ENCODE measurements at regions not wholly inside any gene's neighbourhood (a gene's known extent, or its start where the extent isn't known, plus 50 kb on each side); places are given as distances from the start of the nearest gene placed in this dataset.
"Not testable (repeated sequence)": the region's sequence is repeated elsewhere in the genome, so short reads cannot be mapped to it uniquely, and the experiment has no call there.

DNA sequence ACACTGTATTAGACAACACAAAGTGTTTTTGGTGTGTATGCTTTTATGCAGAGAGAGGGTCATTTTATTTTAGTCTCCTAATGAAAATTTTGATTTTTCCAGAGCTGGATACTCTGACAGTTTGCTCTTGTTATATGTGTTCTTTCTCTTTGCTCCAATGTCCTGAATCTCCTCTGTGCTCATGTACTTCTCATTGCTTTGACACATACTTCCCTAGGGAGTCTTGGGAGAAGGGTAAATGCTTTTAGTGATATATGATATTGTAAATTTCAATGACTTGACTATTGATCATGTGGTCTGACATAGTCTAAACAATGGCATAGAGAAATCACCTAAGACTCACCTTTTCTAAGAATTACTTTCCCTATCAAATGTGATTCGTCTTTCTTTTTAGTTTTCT is 972.6 kb upstream of the EDIL3 start:
- Histone ChIP-seq H3K4me1 (no peaks in the 10 kb centered on the region), H3K36me3 (no peaks in the 10 kb centered on the region), H3K4me3 (no peak overlapping the region), H3K27ac (no peak overlapping the region), H3K27me3 (no peaks in the 10 kb centered on the region), H3K9me3 (no peaks in the 10 kb centered on the region)
- DNase-seq, result no peak
- TF ChIP-seq POLR2AphosphoS5 (IDR thresholded peaks at IDR 0.05) (no peak), POLR2A (IDR thresholded peaks at IDR 0.05) (no peak), EP300 (IDR thresholded peaks at IDR 0.05) (no peak)
- TF ChIP-seq, protein P1, sequence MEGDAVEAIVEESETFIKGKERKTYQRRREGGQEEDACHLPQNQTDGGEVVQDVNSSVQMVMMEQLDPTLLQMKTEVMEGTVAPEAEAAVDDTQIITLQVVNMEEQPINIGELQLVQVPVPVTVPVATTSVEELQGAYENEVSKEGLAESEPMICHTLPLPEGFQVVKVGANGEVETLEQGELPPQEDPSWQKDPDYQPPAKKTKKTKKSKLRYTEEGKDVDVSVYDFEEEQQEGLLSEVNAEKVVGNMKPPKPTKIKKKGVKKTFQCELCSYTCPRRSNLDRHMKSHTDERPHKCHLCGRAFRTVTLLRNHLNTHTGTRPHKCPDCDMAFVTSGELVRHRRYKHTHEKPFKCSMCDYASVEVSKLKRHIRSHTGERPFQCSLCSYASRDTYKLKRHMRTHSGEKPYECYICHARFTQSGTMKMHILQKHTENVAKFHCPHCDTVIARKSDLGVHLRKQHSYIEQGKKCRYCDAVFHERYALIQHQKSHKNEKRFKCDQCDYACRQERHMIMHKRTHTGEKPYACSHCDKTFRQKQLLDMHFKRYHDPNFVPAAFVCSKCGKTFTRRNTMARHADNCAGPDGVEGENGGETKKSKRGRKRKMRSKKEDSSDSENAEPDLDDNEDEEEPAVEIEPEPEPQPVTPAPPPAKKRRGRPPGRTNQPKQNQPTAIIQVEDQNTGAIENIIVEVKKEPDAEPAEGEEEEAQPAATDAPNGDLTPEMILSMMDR (IDR thresholded peaks at IDR 0.05), result no peak
- intact Hi-C loops (cut with DNase I; ENCODE audit: low total_unique reads), result no loop called here
- 77 to 96% (median 85%) methylated on average over 1 of the region's 1 CpG for WGBS, 5 donors

DNA sequence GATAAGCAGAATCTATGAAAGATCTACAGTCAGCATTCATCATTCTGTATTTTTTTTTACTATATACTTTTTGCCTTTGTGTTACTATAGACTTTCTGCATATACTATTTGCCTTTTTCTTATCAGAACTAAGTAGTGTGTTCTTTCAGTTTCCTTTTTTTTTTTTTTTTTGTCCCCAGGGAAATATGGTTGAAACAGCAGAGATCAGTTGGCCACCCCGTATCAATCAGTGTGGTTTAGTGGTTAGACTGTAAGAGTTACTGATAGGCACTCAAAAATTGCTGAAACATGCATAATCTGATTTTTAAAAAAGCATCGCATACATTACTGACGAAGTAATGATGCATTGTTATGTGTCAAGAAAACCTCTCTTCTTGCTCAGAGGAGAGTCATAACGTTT is 990.8 kb upstream of the EDIL3 start:
- intact Hi-C loops (cut with DNase I; ENCODE audit: low total_unique reads), result no loop called here
- TF ChIP-seq POLR2A (IDR thresholded peaks at IDR 0.05) (no peak), POLR2AphosphoS5 (IDR thresholded peaks at IDR 0.05) (no peak), EP300 (IDR thresholded peaks at IDR 0.05) (no peak)
- TF ChIP-seq, protein P1 (IDR thresholded peaks at IDR 0.05), result no peak
- no peaks in the 10 kb centered on the region for H3K36me3 ChIP-seq
- no peak overlapping the region for H3K4me3 ChIP-seq
- no peaks in the 10 kb centered on the region for H3K9me3 ChIP-seq
- 18 to 53% (median 37%) methylated on average over 4 of the region's 4 CpGs for WGBS, 5 donors
- H3K4me1 ChIP-seq, result no peaks in the 10 kb centered on the region
- H3K27me3 ChIP-seq, result no peaks in the 10 kb centered on the region
- no peak overlapping the region for H3K27ac ChIP-seq
- no peak for DNase-seq

DNA sequence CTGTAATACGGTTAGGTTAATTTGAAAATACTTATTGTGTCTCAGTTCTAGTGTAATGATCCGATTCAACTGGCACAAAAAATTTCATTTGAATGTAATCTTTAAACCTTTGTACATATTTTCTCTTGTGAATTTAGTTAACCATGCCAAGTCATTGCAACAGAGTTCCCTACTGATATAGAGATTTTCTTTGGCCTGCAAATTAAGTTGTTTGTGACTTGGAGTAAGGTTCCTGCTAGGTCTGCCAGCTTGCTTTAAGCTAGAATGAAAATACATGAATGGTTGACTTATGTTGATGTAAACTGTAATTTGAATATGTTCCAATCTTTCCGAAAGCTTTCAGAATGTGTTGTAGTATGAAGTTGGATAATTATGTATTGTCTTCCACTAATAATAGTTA is 1004.1 kb upstream of the EDIL3 start:
- Histone ChIP-seq H3K27me3 (no peaks in the 10 kb centered on the region), H3K4me1 (no peaks in the 10 kb centered on the region), H3K27ac (no peak overlapping the region), H3K9me3 (peaks cover 0 to 4% (median 0%) of the 10 kb centered on the region in 4 donors), H3K4me3 (no peak overlapping the region), H3K36me3 (no peaks in the 10 kb centered on the region)
- no peak for DNase-seq
- 19 to 54% (median 31%) methylated on average over 3 of the region's 3 CpGs for WGBS, 5 donors
- TF ChIP-seq, protein P1 (IDR thresholded peaks at IDR 0.05), result no peak
- TF ChIP-seq POLR2A (IDR thresholded peaks at IDR 0.05), result no peak
- TF ChIP-seq POLR2AphosphoS5 (IDR thresholded peaks at IDR 0.05), result no peak
- TF ChIP-seq EP300 (IDR thresholded peaks at IDR 0.05), result no peak
- intact Hi-C loops (cut with DNase I; ENCODE audit: low total_unique reads), result no loop called here

DNA sequence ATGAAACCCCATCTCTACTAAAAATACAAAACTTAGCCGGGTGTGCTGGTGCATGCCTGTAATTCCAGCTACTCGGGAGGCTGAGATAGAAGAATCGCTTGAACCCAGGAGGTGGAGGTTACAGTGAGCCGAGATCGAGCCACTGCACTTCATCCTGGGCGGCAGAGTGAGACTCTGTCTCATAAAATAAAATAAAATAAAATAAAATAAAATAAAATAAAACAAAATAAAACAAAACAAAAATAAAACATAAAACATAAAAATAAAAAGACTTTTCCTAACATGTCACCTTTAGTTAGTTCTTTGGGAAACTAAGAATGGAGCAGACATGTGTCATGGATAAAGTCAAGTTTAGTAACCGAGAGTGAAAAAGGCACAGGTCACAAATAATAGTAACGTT is 1007.6 kb upstream of the EDIL3 start:
- H3K4me3 ChIP-seq; H3K9me3 ChIP-seq; H3K36me3 ChIP-seq; H3K4me1 ChIP-seq; DNase-seq; H3K27me3 ChIP-seq; H3K27ac ChIP-seq; intact Hi-C loops (cut with DNase I; ENCODE audit: low total_unique reads): not testable (repeated sequence)
- 79 to 96% (median 90%) methylated on average over 8 of the region's 8 CpGs for WGBS, 5 donors

DNA sequence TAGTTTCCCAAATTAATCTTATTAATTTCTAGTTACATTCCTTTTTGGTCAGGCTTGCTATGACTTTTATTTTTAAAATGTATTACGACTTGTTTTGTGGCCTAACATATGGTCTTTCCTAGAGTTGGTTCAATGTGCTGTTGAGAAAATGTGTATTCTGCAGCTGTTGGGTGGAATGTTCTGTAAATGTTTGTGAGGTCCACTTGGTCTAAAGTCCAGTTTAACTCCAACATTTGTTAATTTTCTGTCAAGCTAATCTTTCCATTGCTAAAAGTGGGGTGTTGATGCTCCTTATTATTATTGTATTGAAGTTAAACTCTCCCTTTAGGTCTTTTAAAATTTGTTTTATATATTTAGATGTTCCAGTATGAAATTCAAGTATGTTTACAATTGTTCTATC is 1010.8 kb upstream of the EDIL3 start:
- Histone ChIP-seq H3K27me3 (no peaks in the 10 kb centered on the region), H3K4me3 (no peak overlapping the region), H3K9me3 (peaks cover 0 to 6% (median 0%) of the 10 kb centered on the region in 4 donors), H3K4me1 (no peaks in the 10 kb centered on the region), H3K27ac (no peak overlapping the region), H3K36me3 (no peaks in the 10 kb centered on the region)
- 60 to 67% (median 64%) methylated on average over 1 of the region's 1 CpG for WGBS, 5 donors
- intact Hi-C loops (cut with DNase I; ENCODE audit: low total_unique reads), result no loop called here
- DNase-seq, result no peak
- TF ChIP-seq, protein P1 (IDR thresholded peaks at IDR 0.05), result no peak
- no peak for TF ChIP-seq EP300 (IDR thresholded peaks at IDR 0.05)
- no peak for TF ChIP-seq POLR2AphosphoS5 (IDR thresholded peaks at IDR 0.05)
- TF ChIP-seq POLR2A (IDR thresholded peaks at IDR 0.05), result no peak

Measured in stomach (tissue), 8 donors.